GM19467 (cell line): ENCODE measurements at regions not wholly inside any gene's neighbourhood (a gene's known extent, or its start where the extent isn't known, plus 50 kb on each side); places are given as distances from the start of the nearest gene placed in this dataset.
"Not testable (repeated sequence)": the region's sequence is repeated elsewhere in the genome, so short reads cannot be mapped to it uniquely, and the experiment has no call there.

ENCODE experiments used
- ATAC-seq: cut with Tn5 transposase; IDR thresholded peaks from one replicate; pipeline ENCODE4 v1.9.1; 2021; ENCODE audit warnings: mild to moderate bottlenecking, moderate library complexity; ENCODE audit not compliant: unreplicated experiment

- no peak for ATAC-seq
Observed at GRCh38 chr5:124554746-124555578, 191.5 kb downstream of the ZNF608 start.

GRCh38 chr5:124553911-124554310 is 192.5 kb downstream of the ZNF608 start:
- ATAC-seq: no peak

GRCh38 chr5:124552526-124552925 is 193.9 kb downstream of the ZNF608 start:
- no peak for ATAC-seq

- no peak for ATAC-seq
Observed at GRCh38 chr5:124551939-124552279, 194.5 kb downstream of the ZNF608 start.

- no peak for ATAC-seq
Observed at GRCh38 chr5:124550731-124551130, 195.7 kb downstream of the ZNF608 start.

- no peak for ATAC-seq
Observed at GRCh38 chr5:124549891-124550436, 196.5 kb downstream of the ZNF608 start.

- no peak for ATAC-seq
Observed at GRCh38 chr5:124546643-124547042, 199.8 kb downstream of the ZNF608 start.

- ATAC-seq: peak; percentile 81
Observed at GRCh38 chr5:124544366-124545055, 201.9 kb downstream of the ZNF608 start.

GRCh38 chr5:124538931-124539330 is 207.5 kb downstream of the ZNF608 start:
- no peak for ATAC-seq

- ATAC-seq: no peak
Observed at GRCh38 chr5:124538191-124538590, 208.2 kb downstream of the ZNF608 start.

- ATAC-seq: no peak
Observed at GRCh38 chr5:124537522-124537921, 208.9 kb downstream of the ZNF608 start.

GRCh38 chr5:124537107-124537506 is 209.3 kb downstream of the ZNF608 start:
- ATAC-seq: no peak

- ATAC-seq: no peak
Observed at GRCh38 chr5:124536333-124536732, 210.1 kb downstream of the ZNF608 start.

GRCh38 chr5:124530916-124531315 is 215.5 kb downstream of the ZNF608 start:
- no peak for ATAC-seq

- no peak for ATAC-seq
Observed at GRCh38 chr5:124528838-124529237, 217.6 kb downstream of the ZNF608 start.

- ATAC-seq: no peak
Observed at GRCh38 chr5:124527220-124527991, 219.0 kb downstream of the ZNF608 start.

- not testable (repeated sequence) for ATAC-seq
Observed at GRCh38 chr5:124526079-124526478, 220.4 kb downstream of the ZNF608 start.

GRCh38 chr5:124524552-124525232 is 221.7 kb downstream of the ZNF608 start:
- ATAC-seq: peak; percentile 92

- ATAC-seq: no peak
Observed at GRCh38 chr5:124523897-124524296, 222.5 kb downstream of the ZNF608 start.

- ATAC-seq: no peak
Observed at GRCh38 chr5:124522992-124523391, 223.4 kb downstream of the ZNF608 start.
